GM06990 (cell line): ENCODE measurements at regions not wholly inside any gene's neighbourhood (a gene's known extent, or its start where the extent isn't known, plus 50 kb on each side); places are given as distances from the start of the nearest gene placed in this dataset.
"Not testable (repeated sequence)": the region's sequence is repeated elsewhere in the genome, so short reads cannot be mapped to it uniquely, and the experiment has no call there.

ENCODE experiments used
- DNase-seq: peaks from one replicate; pipeline ENCODE4 v3.0.0-alpha.2; 2011; ENCODE audit not compliant: insufficient read length; ENCODE audit errors: extremely low read depth
- H3K27me3 ChIP-seq: replicated peaks from 2 replicates; pipeline ENCODE4 v1.6.0; 2011; ENCODE audit warnings: low read length; ENCODE audit not compliant: control insufficient read depth, insufficient read depth
- H3K36me3 ChIP-seq: 2 replicates; pipeline ENCODE4 v1.5.1; 2011; ENCODE audit warnings: low read length; ENCODE audit not compliant: control insufficient read depth, insufficient read depth
- H3K4me3 ChIP-seq: replicated peaks from 2 replicates; pipeline ENCODE4 v1.5.1; 2011; ENCODE audit warnings: low read depth, mild to moderate bottlenecking, control low read depth, low read length
- CTCF ChIP-seq: IDR thresholded peaks from 2 replicates; pipeline ENCODE4 v1.5.1; 2011; ENCODE audit warnings: low read length, control low read depth, mild to moderate bottlenecking, inconsistent platforms; ENCODE audit not compliant: insufficient read depth, poor library complexity, severe bottlenecking

DNA sequence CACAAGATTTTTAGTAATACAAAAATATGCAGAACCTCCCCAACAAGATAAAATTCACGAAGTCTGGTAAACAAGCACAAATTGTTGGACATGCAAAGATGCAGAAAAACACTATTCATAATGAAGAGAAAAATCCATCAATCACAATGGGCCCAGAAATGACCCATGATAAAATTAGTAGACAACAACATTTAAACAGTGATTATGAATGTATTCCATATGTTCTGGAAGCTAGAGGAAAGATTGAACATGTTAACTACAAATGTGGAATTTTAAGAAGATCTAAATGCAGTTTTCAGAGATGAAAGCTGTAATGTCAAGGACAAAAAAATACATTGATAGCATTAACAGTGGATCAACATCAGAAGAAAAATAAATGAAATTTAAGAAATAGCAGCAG, 243.3 kb upstream of the LINC00305 start:
- no peak for DNase-seq
- H3K4me3 ChIP-seq, result no peak overlapping the region
- H3K36me3 ChIP-seq, result no peaks in the 10 kb centered on the region
- no peaks in the 10 kb centered on the region for H3K27me3 ChIP-seq
- no peak for TF ChIP-seq CTCF

DNA sequence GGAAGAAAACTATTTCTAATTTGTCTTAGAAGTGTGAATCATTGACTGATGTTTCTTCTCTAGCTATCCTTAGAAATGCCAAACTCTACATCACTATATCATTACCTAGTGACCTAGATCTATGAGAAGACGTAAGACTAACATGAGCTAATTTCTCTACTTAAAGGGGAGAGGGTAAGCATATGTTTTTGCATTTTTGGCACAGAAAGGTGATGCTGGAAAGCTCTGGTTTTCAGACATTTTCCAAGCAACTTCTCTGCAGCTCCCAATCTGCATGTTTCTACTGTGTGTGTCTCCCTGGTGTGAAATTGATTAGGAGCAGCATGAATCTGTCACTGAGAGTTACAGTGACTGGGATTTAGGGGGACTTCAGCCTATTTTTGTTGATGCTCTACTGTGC, 235.2 kb upstream of the LINC00305 start:
- no peak overlapping the region for H3K4me3 ChIP-seq
- H3K36me3 ChIP-seq, result no peaks in the 10 kb centered on the region
- no peak for TF ChIP-seq CTCF
- no peak for DNase-seq
- no peaks in the 10 kb centered on the region for H3K27me3 ChIP-seq

- Histone ChIP-seq H3K4me3 (no peak overlapping the region), H3K36me3 (no peaks in the 10 kb centered on the region), H3K27me3 (no peaks in the 10 kb centered on the region)
- peak; percentile 9 for DNase-seq
- TF ChIP-seq CTCF, result no peak
These were observed 231.2 kb upstream of the LINC00305 start for GRCh38 chr18:64380117-64380516.

DNA sequence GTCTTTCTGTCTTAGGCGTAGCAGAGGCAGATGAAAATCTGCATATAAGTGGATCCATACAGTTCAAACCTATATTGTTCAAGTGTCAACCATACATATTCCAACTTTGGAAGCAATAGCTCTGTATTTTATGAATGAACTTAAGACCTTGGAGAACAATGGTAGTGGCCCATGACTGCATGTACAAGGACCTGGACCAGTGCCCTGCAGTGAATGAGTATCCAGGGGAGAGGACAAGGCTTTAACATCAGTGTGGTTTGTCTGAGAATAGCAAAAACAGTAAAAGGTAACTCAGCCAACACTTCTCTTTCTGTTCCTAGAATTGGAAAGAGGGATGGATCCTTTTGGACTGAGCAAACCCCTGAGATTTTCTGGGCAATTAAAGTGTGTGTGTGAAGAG, 230.8 kb upstream of the LINC00305 start:
- H3K4me3 ChIP-seq, result no peak overlapping the region
- no peaks in the 10 kb centered on the region for H3K36me3 ChIP-seq
- TF ChIP-seq CTCF, result no peak
- no peaks in the 10 kb centered on the region for H3K27me3 ChIP-seq
- DNase-seq, result no peak

DNA sequence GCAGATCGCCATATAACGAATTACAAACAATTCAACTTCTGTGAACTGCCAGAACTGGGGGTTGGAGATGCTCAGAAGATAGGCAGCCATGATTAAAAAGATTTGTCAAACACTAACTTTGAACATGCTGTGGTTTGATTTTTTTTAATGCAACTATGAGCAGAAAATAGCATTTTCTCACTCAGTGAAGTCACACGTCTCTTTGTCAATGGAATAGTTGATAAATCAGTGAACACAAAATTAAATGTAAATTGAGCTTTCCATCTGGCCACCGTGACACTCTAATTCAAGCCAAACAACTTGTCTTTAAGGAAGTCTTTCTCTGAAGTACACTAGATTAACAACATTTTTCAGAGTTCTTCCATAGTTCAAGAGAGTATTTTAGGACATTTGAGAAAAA, 228.6 kb upstream of the LINC00305 start:
- Histone ChIP-seq H3K4me3 (no peak overlapping the region), H3K27me3 (no peaks in the 10 kb centered on the region), H3K36me3 (no peaks in the 10 kb centered on the region)
- DNase-seq, result no peak
- no peak for TF ChIP-seq CTCF

- Histone ChIP-seq H3K27me3 (no peaks in the 10 kb centered on the region), H3K36me3 (no peaks in the 10 kb centered on the region), H3K4me3 (no peak overlapping the region)
- TF ChIP-seq CTCF, result no peak
- DNase-seq, result no peak
These were observed 224.0 kb upstream of the LINC00305 start for GRCh38 chr18:64372850-64373249.

- H3K36me3 ChIP-seq, DNase-seq, H3K27me3 ChIP-seq, H3K4me3 ChIP-seq: not testable (repeated sequence)
These were observed 221.0 kb upstream of the LINC00305 start for GRCh38 chr18:64369830-64370440.
